OCI-LY3 (cell line): ENCODE measurements at regions not wholly inside any gene's neighbourhood (a gene's known extent, or its start where the extent isn't known, plus 50 kb on each side); places are given as distances from the start of the nearest gene placed in this dataset.

Source experiments
- EZH2phosphoT487 ChIP-seq: fragments of 200-600 bp; shearing (Covaris generic); IDR thresholded peaks from 2 replicates; pipeline ENCODE4 v1.6.1; 2018; ENCODE audit warnings: antibody characterized with exemption, mixed run types, low read depth
- TF ChIP-seq, protein P1 (sequence below): fragments of 200-600, 300-600 bp; sonication (generic); IDR thresholded peaks from 2 replicates; pipeline ENCODE4 v1.5.1; 2014; ENCODE audit warnings: antibody characterized with exemption, low read length, low read depth

DNA sequence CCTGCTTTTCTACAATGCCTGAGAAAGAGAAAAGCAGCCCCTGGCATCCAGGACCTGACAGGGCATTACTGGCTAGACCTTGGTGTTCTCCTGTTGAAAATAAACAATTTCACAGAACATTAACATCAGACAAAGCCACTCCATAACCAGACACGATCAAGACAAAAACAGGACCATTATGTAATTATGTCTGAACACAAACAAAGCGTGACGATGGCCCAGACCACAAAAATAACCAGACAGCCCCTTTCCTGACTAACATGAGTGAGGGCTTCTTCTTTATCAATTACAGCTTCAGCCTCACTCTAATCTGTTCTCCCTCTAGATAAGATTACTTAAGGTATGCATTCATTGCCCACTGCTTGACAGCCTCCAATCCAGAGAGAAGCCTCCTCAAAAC is 172.7 kb upstream of the LMCD1 start:
- TF ChIP-seq, protein P1, sequence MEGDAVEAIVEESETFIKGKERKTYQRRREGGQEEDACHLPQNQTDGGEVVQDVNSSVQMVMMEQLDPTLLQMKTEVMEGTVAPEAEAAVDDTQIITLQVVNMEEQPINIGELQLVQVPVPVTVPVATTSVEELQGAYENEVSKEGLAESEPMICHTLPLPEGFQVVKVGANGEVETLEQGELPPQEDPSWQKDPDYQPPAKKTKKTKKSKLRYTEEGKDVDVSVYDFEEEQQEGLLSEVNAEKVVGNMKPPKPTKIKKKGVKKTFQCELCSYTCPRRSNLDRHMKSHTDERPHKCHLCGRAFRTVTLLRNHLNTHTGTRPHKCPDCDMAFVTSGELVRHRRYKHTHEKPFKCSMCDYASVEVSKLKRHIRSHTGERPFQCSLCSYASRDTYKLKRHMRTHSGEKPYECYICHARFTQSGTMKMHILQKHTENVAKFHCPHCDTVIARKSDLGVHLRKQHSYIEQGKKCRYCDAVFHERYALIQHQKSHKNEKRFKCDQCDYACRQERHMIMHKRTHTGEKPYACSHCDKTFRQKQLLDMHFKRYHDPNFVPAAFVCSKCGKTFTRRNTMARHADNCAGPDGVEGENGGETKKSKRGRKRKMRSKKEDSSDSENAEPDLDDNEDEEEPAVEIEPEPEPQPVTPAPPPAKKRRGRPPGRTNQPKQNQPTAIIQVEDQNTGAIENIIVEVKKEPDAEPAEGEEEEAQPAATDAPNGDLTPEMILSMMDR: no peak
- no peak for TF ChIP-seq EZH2phosphoT487
